H9 (cell line): ENCODE measurements at regions not wholly inside any gene's neighbourhood (a gene's known extent, or its start where the extent isn't known, plus 50 kb on each side); places are given as distances from the start of the nearest gene placed in this dataset.

Source experiments
- DNase-seq: peaks from one replicate; pipeline ENCODE4 v3.0.0-alpha.2; 2017
- H2AFZ ChIP-seq: one replicate; pipeline ENCODE4 v1.6.1; 2013; ENCODE audit warnings: mild to moderate bottlenecking, low read length, control low read depth, moderate library complexity
- H2AK5ac ChIP-seq: 2 replicates; pipeline ENCODE4 v1.6.1; 2013; ENCODE audit warnings: low read length, control low read depth, mixed read lengths; ENCODE audit not compliant: insufficient read length
- H2BK120ac ChIP-seq: one replicate; pipeline ENCODE4 v1.6.1; 2013; ENCODE audit warnings: low read depth, mild to moderate bottlenecking, low read length, control low read depth, inconsistent platforms; ENCODE audit not compliant: poor library complexity, severe bottlenecking
- H2BK12ac ChIP-seq: 2 replicates; pipeline ENCODE4 v1.6.1; 2013; ENCODE audit warnings: low read length, control low read depth, mixed read lengths, low read depth; ENCODE audit not compliant: insufficient read length
- H2BK15ac ChIP-seq: 2 replicates; pipeline ENCODE4 v1.6.1; 2013; ENCODE audit warnings: low read depth, low read length, control low read depth
- H2BK20ac ChIP-seq: one replicate; pipeline ENCODE4 v1.6.1; 2013; ENCODE audit warnings: low read depth, mild to moderate bottlenecking, low read length, control low read depth, inconsistent platforms; ENCODE audit not compliant: poor library complexity, severe bottlenecking
- H2BK5ac ChIP-seq: 2 replicates; pipeline ENCODE4 v1.6.1; 2013; ENCODE audit warnings: low read length, control low read depth, mixed read lengths; ENCODE audit not compliant: insufficient read length
- H3K14ac ChIP-seq: 2 replicates; pipeline ENCODE4 v1.6.1; 2013; ENCODE audit warnings: low read length, control low read depth; ENCODE audit not compliant: insufficient read depth
- H3K18ac ChIP-seq: 2 replicates; pipeline ENCODE4 v1.6.1; 2013; ENCODE audit warnings: low read depth, mild to moderate bottlenecking, mixed read lengths, low read length, control low read depth; ENCODE audit not compliant: insufficient read length
- H3K23ac ChIP-seq: 2 replicates; pipeline ENCODE4 v1.6.1; 2013; ENCODE audit warnings: low read length, control low read depth, mixed read lengths, low read depth; ENCODE audit not compliant: insufficient read length
- H3K23me2 ChIP-seq: 2 replicates; pipeline ENCODE4 v1.6.1; 2013; ENCODE audit warnings: low read depth, mild to moderate bottlenecking, mixed read lengths, low read length, control low read depth; ENCODE audit not compliant: insufficient read length, poor library complexity, severe bottlenecking
- H3K27ac ChIP-seq: 2 replicates; pipeline ENCODE4 v1.5.1; 2013; ENCODE audit warnings: low read length, control low read depth, mixed read lengths, low read depth; ENCODE audit not compliant: insufficient read length
- H3K27me3 ChIP-seq: 2 replicates; pipeline ENCODE4 v1.6.1; 2013; ENCODE audit warnings: low read length, control low read depth, inconsistent platforms; ENCODE audit not compliant: insufficient read depth
- H3K4ac ChIP-seq: 2 replicates; pipeline ENCODE4 v1.6.1; 2013; ENCODE audit warnings: low read depth, mild to moderate bottlenecking, control low read depth, inconsistent platforms, low read length, moderate library complexity
- H3K4me1 ChIP-seq: 2 replicates; pipeline ENCODE4 v1.6.1; 2013; ENCODE audit warnings: low read length, control low read depth, inconsistent platforms; ENCODE audit not compliant: insufficient read depth
- H3K4me2 ChIP-seq: 2 replicates; pipeline ENCODE4 v1.6.1; 2013; ENCODE audit warnings: low read length, control low read depth, mixed read lengths; ENCODE audit not compliant: insufficient read length, insufficient read depth
- H3K56ac ChIP-seq: 2 replicates; pipeline ENCODE4 v1.6.1; 2013; ENCODE audit warnings: low read depth, mild to moderate bottlenecking, mixed read lengths, low read length, control low read depth; ENCODE audit not compliant: insufficient read length
- H3K79me1 ChIP-seq: 2 replicates; pipeline ENCODE4 v1.6.1; 2013; ENCODE audit warnings: low read depth, mild to moderate bottlenecking, moderate library complexity, low read length, control low read depth, inconsistent platforms; ENCODE audit not compliant: insufficient read depth, poor library complexity, severe bottlenecking
- H3K79me2 ChIP-seq: 2 replicates; pipeline ENCODE4 v1.6.1; 2013; ENCODE audit warnings: low read length, control low read depth, inconsistent platforms; ENCODE audit not compliant: insufficient read depth
- H3K9ac ChIP-seq: 2 replicates; pipeline ENCODE4 v1.6.1; 2013; ENCODE audit warnings: low read length, control low read depth, mixed read lengths; ENCODE audit not compliant: insufficient read length; ENCODE audit errors: extremely low read depth
- H3K9me3 ChIP-seq: one replicate; pipeline ENCODE4 v1.6.1; 2013; ENCODE audit warnings: low read depth, low read length, inconsistent platforms; ENCODE audit not compliant: control insufficient read depth
- H3T11ph ChIP-seq: one replicate; pipeline ENCODE4 v1.6.1; 2013; ENCODE audit warnings: mild to moderate bottlenecking, low read length, control low read depth, inconsistent platforms
- H4K20me1 ChIP-seq: one replicate; pipeline ENCODE4 v1.6.1; 2013; ENCODE audit not compliant: control insufficient read depth, insufficient read length, insufficient read depth
- H4K5ac ChIP-seq: 2 replicates; pipeline ENCODE4 v1.6.1; 2013; ENCODE audit warnings: low read depth, mild to moderate bottlenecking, mixed read lengths, low read length, control low read depth; ENCODE audit not compliant: insufficient read length
- H4K8ac ChIP-seq: replicated peaks from 2 replicates; pipeline ENCODE4 v1.6.1; 2013; ENCODE audit warnings: low read length, control low read depth, mixed read lengths, low read depth; ENCODE audit not compliant: insufficient read length
- H4K91ac ChIP-seq: 2 replicates; pipeline ENCODE4 v1.6.1; 2013; ENCODE audit warnings: low read depth, mild to moderate bottlenecking, moderate library complexity, mixed read lengths, low read length, control low read depth; ENCODE audit not compliant: insufficient read length
- H3K27ac Mint-ChIP-seq, 3 experiments: 2 replicates in 2 of 3; 3 replicates in 1 of 3; pipeline ENCODE4 v1.8.0; 2020 to 2021; ENCODE audit warnings: mixed read lengths in 3 of 3, mild to moderate bottlenecking in 1 of 3, moderate library complexity in 1 of 3
- H3K27me3 Mint-ChIP-seq: 2 replicates; pipeline ENCODE4 v1.8.0; 2021; ENCODE audit warnings: low read depth, mild to moderate bottlenecking, moderate library complexity, mixed read lengths
- H3K36me3 Mint-ChIP-seq, 3 experiments: 2 replicates in 2 of 3; 3 replicates in 1 of 3; pipeline ENCODE4 v1.8.0; 2020 to 2021; ENCODE audit warnings: low read depth in 3 of 3, mixed read lengths in 3 of 3; ENCODE audit not compliant: insufficient read depth in 1 of 3
- H3K4me1 Mint-ChIP-seq, 2 experiments: 2 replicates each; pipeline ENCODE4 v1.8.0; 2020; ENCODE audit warnings: mixed read lengths in 2 of 2
- H3K4me3 Mint-ChIP-seq, 2 experiments: 2 replicates in 1 of 2; 3 replicates in 1 of 2; pipeline ENCODE4 v1.8.0; 2020 to 2021; ENCODE audit warnings: mild to moderate bottlenecking in 2 of 2, mixed read lengths in 2 of 2, moderate library complexity in 1 of 2
- H3K9me3 Mint-ChIP-seq, 2 experiments: 2 replicates in 1 of 2; 3 replicates in 1 of 2; pipeline ENCODE4 v1.8.0; 2020; ENCODE audit warnings: mild to moderate bottlenecking in 2 of 2, mixed read lengths in 2 of 2, moderate library complexity in 1 of 2
- CTCF ChIP-seq: fragments of 200-600 bp; sonication (generic); conservative IDR thresholded peaks from 3 replicates; pipeline ENCODE4 v1.8.0; 2021; ENCODE audit warnings: antibody characterized with exemption, mild to moderate bottlenecking
- WGBS: extraction: QIAGEN DNeasy Blood & Tissue Kit; methylation state at CpG from one replicate; pipeline ENCODE4 v1.1.7; 2013; ENCODE audit warnings: missing lambda C conversion rate, low lambda C conversion rate, mixed read lengths; ENCODE audit not compliant: insufficient read length; ENCODE audit errors: extremely low coverage; 5-methylcytosine and 5-hydroxymethylcytosine counted together

- Mint-ChIP-seq H3K27ac (no peak overlapping the region), H3K4me3 (no peak overlapping the region)
Measured at GRCh38 chr11:127931803-127932202, 655.6 kb downstream of the ETS1 start.

More at GRCh38 chr11:127931803-127932202, 655.6 kb downstream of the ETS1 start:
- no peak overlapping the region for H4K5ac ChIP-seq
- no peaks in the 10 kb centered on the region for H3K4me1 Mint-ChIP-seq
- no peaks in the 10 kb centered on the region for H3K27me3 ChIP-seq
- WGBS, result no CpG with 5 or more reads among the region's 7 CpGs
- H2AK5ac ChIP-seq, result no peak overlapping the region
- H3K4ac ChIP-seq, result no peak overlapping the region
- H4K91ac ChIP-seq, result no peak overlapping the region
- no peak overlapping the region for H3K4me2 ChIP-seq
- no peaks in the 10 kb centered on the region for H4K20me1 ChIP-seq
- H3K9ac ChIP-seq, result no peak overlapping the region
- H3K56ac ChIP-seq, result no peak overlapping the region
- no peak overlapping the region for H3K23ac ChIP-seq
- no peaks in the 10 kb centered on the region for H3K9me3 ChIP-seq
- no peak for DNase-seq
- TF ChIP-seq CTCF, result no peak
- no peak overlapping the region for H2BK15ac ChIP-seq
- no peak overlapping the region for H3K27ac ChIP-seq
- H3T11ph ChIP-seq, result no peak overlapping the region
- H3K9me3 Mint-ChIP-seq, result no peaks in the 10 kb centered on the region
- H3K79me2 ChIP-seq, result no peaks in the 10 kb centered on the region
- H3K79me1 ChIP-seq, result no peaks in the 10 kb centered on the region
- no peaks in the 10 kb centered on the region for H3K4me1 ChIP-seq
- H3K36me3 Mint-ChIP-seq, result no peaks in the 10 kb centered on the region
- H2BK5ac ChIP-seq, result no peak overlapping the region
- H2BK12ac ChIP-seq, result no peak overlapping the region
- H3K23me2 ChIP-seq, result no peaks in the 10 kb centered on the region
- no peak overlapping the region for H3K18ac ChIP-seq
- no peak overlapping the region for H2BK20ac ChIP-seq
- H2BK120ac ChIP-seq, result no peak overlapping the region
- no peak overlapping the region for H3K14ac ChIP-seq
- no peak overlapping the region for H2AFZ ChIP-seq
- no peaks in the 10 kb centered on the region; the same call in 1 of the 2 replicates for H3K27me3 Mint-ChIP-seq
- H4K8ac ChIP-seq, result no peak overlapping the region
